ENCODE measurements at regions not wholly inside any gene's neighbourhood (a gene's known extent, or its start where the extent isn't known, plus 50 kb on each side); places are given as distances from the start of the nearest gene placed in this dataset.

GRCh38 chr2:219769090-219769910, 141.9 kb downstream of the SLC4A3 start:
- no peak for DNase-seq (ENCODE audit: low read depth in 2 of 2)

- no peak for DNase-seq (ENCODE audit: low read depth in 2 of 2)
Measured at GRCh38 chr2:219772103-219772635, 144.7 kb downstream of the SLC4A3 start.

GRCh38 chr2:219772697-219773096, 145.3 kb downstream of the SLC4A3 start:
- DNase-seq (ENCODE audit: low read depth in 2 of 2) = no peak

GRCh38 chr2:219775506-219775905, 148.1 kb downstream of the SLC4A3 start:
- DNase-seq (ENCODE audit: low read depth in 2 of 2) = no peak

GRCh38 chr2:219777388-219777787, 150.0 kb downstream of the SLC4A3 start:
- DNase-seq (ENCODE audit: low read depth in 2 of 2) = no peak

- no peak for DNase-seq (ENCODE audit: low read depth in 2 of 2)
Measured at GRCh38 chr2:219778189-219778588, 150.8 kb downstream of the SLC4A3 start.

GRCh38 chr2:219782737-219783348, 155.4 kb downstream of the SLC4A3 start:
- no peak for DNase-seq (ENCODE audit: low read depth in 2 of 2)

GRCh38 chr2:219783359-219783975, 156.0 kb downstream of the SLC4A3 start:
- no peak for DNase-seq (ENCODE audit: low read depth in 2 of 2)

GRCh38 chr2:219784178-219784577, 156.7 kb downstream of the SLC4A3 start:
- no peak for DNase-seq (ENCODE audit: low read depth in 2 of 2)

GRCh38 chr2:219789476-219789875, 162.0 kb downstream of the SLC4A3 start:
- DNase-seq (ENCODE audit: low read depth in 2 of 2) = no peak

- no peak for DNase-seq (ENCODE audit: low read depth in 2 of 2)
Measured at GRCh38 chr2:219792446-219792845, 165.0 kb downstream of the SLC4A3 start.

- no peak for DNase-seq (ENCODE audit: low read depth in 2 of 2)
Measured at GRCh38 chr2:219798430-219798829, 171.0 kb downstream of the SLC4A3 start.

- no peak for DNase-seq (ENCODE audit: low read depth in 2 of 2)
Measured at GRCh38 chr2:219803294-219803693, 175.9 kb downstream of the SLC4A3 start.

- DNase-seq (ENCODE audit: low read depth in 2 of 2) = no peak
Measured at GRCh38 chr2:219810895-219811294, 183.5 kb downstream of the SLC4A3 start.

- DNase-seq (ENCODE audit: low read depth in 2 of 2) = no peak
Measured at GRCh38 chr2:219812672-219813071, 185.2 kb downstream of the SLC4A3 start.

GRCh38 chr2:219820767-219821166, 193.3 kb downstream of the SLC4A3 start:
- DNase-seq (ENCODE audit: low read depth in 2 of 2) = no peak

- no peak for DNase-seq (ENCODE audit: low read depth in 2 of 2)
Measured at GRCh38 chr2:219823574-219823973, 196.1 kb downstream of the SLC4A3 start.

GRCh38 chr2:219824996-219825395, 197.6 kb downstream of the SLC4A3 start:
- DNase-seq (ENCODE audit: low read depth in 2 of 2) = no peak

- no peak for DNase-seq (ENCODE audit: low read depth in 2 of 2)
Measured at GRCh38 chr2:219828127-219828526, 200.7 kb downstream of the SLC4A3 start.

- no peak for DNase-seq (ENCODE audit: low read depth in 2 of 2)
Measured at GRCh38 chr2:219829667-219830352, 202.4 kb downstream of the SLC4A3 start.

- DNase-seq (ENCODE audit: low read depth in 2 of 2) = no peak
Measured at GRCh38 chr2:219830353-219830738, 202.9 kb downstream of the SLC4A3 start.

GRCh38 chr2:219831957-219832356, 204.5 kb downstream of the SLC4A3 start:
- no peak for DNase-seq (ENCODE audit: low read depth in 2 of 2)
